Femur (tissue), 1 donor: ENCODE measurements at regions not wholly inside any gene's neighbourhood (a gene's known extent, or its start where the extent isn't known, plus 50 kb on each side); places are given as distances from the start of the nearest gene placed in this dataset.
A peak's percentile ranks its signal among the peaks of the same experiment; 100 is the strongest.

ENCODE experiments used
- DNase-seq: peaks from one replicate; pipeline ENCODE4 v3.0.0-alpha.2; 2017

DNA sequence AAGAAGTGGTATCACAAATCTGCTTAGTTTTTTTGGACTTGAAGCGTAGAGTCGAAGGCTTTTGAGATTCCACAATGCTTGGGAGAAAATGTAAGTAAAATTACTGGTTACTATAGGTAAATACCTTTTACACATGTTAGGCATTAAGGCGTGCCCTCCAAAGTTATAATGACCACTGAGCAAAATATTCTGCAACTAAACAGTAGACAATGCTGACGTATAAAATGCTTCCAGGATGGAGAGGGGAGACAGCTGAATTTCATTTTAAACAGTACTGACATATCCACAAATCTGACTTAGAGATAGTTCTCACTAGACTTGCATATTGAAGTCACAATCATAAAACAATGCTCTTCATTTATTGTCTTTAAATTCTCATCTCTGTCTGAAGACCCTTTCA is 144.5 kb upstream of the DCN start:
- peak; percentile 28 for DNase-seq

DNA sequence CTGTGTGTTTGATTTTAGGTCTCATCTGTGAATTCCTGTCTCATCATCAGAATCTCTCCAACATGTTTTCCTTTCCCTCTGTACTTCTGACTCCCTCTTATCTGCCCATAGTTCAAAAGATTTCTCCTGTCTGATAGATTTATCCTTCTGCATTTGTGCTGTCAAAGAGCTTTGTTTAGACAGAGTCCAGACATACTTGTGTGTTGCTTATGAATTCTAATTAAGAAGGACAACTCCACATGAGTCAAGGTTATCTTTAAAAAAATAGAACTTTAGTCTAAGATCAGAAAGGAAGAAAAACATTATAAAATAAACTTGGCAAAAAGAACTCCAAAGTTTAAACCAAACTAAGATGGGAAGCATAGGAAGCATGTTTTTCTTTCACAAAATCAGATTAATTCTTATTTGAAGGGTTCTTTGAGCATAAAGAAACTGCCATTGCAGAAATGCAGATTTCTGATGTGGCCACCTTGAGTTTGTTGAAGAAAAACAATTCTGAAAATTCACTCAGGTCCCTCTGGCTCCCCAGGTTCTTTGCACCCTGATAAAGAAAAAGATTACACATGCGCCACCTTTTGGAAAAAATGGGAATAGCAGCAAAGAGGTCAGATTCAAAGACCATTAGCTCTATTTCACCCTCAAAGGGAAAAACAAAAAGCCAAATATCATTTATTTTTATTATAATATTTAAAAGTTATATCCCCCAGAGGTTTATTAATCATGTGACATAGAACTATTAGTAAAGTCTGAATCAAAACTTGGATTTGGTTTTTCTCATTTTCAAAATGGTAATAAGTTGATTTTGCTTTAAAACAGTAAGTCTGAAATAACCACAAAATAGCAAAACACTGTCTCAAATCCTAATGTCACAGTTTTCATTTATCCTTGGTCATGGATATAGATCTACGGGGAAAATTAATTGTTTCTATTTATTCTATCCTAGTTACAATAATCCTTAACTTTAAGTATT is 143.7 kb upstream of the DCN start:
- peak; percentile 66 for DNase-seq

DNA sequence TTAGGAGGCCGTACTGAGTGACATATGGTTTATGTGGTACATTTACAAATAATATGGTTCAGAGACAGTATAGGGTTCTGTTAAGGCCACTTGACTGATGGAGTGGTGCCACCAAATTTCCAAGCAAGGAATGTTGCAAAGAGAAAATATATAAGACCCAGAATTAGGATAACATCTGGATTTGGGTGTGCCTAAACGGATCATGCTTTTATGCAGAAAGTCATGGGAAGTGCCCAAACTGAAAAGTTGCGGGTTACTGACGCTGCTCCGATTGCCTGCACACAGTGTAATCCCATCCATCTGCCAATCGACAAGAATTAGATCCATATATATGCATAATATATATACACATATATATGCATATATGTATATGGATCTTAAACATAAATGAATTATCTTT is 138.4 kb upstream of the DCN start:
- no peak for DNase-seq

DNA sequence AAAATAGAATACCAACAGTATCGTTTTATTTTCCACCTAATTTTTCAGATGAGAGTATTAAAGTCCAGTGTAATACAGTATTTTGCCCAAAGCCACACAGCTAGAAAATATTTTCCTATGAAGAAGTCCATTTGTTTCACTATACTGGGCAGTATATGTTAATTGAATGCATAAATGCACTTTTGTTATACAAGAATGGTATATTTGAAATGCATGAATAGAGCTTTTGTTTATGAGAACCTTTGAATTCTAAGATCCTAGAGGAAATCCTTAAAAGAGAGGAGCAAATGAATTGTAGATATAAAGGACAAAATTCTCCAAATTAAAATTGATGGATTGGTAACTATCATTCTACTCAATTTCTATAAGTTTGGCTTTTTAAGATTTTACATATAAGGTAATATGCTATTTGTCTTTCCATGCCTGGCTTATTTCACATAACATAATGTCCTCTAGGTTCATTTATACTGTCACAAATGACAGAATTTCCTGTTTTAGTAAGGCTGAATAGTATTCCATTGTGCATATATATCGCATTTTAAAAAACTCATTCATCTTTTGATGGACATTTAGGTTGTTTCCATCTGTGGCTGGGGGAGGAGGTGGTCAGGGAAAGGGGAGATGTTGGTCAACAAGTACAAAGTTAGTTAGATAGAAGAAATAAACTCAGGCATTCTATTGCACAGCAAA is 136.6 kb upstream of the DCN start:
- DNase-seq, result no peak

DNA sequence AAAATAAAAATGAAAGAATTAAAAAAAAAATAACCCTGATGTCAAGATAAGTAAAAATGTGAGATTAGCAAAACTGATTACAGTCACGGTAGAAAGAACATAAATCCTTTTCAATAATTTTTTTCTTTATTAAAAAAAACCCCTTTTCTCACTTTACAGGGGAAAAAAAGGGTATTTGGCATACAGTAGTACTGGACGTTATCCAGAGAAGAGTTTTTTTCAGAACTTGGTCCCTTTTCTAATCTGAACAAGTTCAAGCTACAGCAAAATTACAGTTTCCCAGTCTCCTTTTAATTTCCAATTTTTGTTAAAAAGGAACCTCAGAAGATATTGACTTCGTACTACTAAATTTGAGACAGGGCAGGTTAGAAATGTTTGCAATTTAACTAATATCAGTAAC is 134.7 kb upstream of the DCN start:
- DNase-seq, result no peak

DNA sequence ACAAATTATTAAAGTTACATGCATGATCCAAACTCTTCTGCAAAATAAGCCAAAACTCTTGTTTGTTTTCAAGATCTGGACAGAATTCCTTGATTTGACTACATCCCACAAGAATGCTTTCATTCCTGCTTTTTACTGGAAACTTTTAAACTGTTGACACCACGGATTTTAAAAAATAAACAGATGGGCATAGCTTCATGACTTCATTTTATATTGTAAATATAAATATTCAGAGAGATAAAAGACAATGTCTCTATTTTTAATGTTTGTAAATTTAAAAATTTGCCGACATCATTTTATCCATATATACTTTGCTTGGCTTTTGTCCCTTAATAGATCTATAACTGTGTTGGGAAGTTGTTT is 134.3 kb upstream of the DCN start:
- no peak for DNase-seq

DNA sequence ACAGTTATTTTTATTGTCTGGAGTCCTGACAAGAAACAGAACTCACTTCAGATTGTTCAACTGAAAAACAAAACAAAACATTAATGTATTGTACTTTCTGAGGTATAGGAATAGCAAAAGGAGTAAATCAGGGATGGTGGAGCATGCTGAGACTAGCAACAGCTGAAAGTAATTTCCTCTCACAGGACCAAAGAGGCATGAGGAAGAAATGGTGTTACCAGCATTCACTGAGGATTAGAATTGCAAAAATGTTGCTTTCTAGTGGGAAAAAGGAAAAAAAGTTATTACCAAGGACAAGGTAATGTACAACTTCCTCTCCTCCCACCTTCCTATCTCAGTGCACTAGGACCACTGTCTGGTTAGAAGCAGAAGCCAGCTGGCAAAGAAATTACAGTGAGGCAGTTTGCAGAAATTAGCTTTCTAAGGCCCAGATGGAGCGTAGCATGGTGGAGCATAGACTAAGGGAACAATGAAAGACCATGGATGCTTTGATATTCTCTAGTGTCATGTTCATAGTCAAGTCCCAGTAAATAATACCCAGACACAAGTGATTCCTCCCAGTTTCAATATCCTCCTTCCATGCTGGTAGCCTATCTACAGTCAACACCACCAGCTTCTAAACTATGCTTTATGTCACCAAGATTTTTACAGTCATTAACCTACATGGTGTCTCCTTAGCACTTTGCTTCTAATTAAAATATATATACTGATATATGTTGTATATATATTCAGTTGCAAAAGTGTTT is 133.7 kb upstream of the DCN start:
- no peak for DNase-seq

DNA sequence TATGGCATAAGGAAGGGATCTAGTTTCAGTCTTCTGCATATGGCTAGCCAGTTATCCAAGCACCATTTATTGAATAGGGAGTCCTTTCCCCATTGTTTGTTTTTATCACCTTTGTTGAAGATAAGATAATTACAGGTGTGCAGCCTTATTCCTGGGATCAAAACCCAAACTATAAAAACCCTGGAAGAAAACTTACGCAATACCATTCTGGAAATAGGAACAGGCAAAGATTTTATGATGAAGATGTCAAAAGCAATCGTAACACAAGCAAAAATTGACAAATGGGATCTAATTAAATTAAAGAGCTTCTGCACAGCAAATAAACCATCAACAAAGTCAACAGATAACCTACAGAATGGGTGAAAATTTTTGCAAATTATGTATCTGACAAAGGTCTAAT is 128.5 kb upstream of the DCN start:
- no peak for DNase-seq

DNA sequence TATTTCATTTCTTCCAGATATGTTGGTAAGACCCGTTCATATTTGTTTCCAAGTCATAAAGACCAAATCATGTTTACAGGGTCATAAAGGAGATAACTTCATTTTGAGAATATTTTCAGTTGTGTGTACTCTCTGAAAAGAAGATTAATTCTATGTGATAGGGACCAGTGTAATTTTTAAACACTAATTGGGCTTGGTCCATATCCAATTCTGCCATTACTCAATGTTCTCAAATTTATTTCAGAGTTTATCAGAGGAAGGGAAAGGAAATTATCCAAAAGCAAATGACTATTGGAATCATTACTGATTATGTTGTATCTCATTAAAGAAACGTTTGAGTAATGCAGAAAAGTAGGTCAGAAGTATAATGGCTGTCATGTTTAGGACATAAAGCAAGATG is 126.8 kb upstream of the DCN start:
- DNase-seq, result no peak

DNA sequence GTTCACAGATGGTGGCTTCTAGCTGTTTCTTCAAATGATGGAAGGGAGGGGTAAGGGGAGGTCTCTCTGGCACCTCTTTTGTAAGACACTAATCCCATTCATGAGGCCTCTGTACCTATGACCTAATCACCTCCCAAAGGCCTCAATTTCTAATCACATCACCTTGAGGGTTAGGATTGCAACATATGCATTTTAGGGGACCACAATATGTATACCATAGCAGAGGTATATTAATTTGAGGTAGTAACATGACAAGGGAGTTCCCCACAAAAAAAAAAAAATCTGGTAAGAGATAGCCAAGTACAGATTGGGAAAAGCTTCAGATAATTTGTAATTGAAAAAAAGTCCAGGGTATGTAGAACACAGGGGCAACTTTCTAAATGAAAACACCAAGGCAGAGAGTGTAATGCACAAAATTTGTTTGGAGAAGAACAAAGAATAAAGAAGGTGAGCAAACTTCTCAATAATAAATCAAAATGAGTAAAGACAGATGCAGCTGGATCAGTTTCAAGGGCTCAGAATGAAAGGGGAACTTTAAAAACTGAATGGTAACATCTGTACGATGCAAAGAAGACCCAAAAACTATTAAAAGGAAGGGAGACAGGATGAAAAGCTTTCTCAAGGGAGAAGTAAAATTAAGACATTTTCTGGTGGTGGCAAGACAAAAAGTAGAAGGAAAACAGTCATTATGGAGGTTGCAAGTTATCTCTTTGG is 125.5 kb upstream of the DCN start:
- no peak for DNase-seq

DNA sequence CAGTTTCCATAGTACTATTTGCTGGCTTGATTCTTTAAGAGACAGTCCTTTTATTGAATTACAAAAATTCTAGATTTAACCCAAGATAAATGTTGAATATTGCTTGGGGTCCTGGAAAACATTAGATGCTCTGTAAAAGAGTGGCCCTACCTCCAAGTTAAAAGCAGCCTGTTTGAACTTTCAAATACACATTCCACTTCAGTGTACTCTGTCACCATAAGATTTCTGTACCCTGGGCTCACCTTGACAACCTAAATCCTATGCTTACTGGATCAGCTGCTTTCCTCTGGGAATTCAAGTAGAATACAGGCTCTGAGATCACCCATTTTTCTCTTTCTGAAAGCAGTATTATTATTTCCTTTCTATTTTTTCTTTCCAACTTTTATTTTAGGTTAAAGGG is 107.7 kb upstream of the DCN start:
- DNase-seq, result no peak

DNA sequence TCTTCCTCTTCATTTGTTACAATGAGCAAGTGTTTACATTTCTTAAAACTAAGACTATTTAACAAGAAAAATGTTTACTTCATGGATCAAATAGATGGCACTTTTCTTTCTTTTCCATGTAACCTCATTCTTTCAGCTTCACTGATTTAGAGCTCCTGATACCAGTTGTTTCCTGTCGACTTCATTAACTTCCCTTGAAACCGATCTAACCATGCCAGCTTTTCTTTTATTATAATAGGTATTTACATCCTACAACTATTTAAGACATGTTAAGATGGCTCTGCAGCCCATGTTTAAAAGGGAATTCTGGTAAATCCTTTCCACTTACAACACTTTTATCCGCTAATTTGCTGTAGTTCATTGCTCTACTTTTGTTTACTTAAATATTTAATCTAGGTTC is 107.3 kb upstream of the DCN start:
- no peak for DNase-seq

DNA sequence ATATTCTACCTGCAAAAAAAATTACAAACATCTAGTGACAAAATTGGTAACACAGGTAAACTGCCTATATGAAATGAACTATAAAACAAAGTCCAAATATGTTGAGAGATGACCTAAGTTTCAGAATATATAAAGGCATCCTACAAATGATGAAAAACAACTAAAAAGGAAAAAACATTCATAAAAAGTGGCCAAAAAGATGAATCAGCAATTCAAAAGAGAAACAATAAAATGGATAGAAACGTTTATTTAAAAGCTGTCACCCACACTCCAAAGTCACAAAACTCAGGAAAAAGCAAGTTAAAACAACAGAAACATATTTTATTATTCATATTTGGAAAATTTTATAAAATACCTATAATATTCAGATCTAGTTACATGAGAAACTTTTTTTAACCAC is 106.5 kb upstream of the DCN start:
- DNase-seq, result no peak

DNA sequence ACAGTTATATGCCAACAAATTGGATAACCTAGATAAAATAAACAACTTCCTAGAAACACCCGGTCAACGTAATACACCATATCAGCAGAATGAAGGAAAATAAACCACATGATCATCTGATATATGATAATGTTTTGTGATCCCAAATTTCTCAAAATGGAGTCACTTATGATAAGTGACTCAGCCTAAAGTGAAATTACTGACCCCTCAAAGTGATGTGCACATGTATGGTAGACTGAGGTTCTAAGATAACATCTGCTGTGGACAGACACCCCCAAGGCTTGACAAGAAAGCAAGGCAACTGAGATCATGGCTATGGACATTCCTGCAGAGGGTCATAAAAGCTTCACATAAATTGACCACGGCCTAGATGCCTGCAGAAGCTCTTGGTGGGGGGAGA is 105.1 kb upstream of the DCN start:
- DNase-seq, result no peak

DNA sequence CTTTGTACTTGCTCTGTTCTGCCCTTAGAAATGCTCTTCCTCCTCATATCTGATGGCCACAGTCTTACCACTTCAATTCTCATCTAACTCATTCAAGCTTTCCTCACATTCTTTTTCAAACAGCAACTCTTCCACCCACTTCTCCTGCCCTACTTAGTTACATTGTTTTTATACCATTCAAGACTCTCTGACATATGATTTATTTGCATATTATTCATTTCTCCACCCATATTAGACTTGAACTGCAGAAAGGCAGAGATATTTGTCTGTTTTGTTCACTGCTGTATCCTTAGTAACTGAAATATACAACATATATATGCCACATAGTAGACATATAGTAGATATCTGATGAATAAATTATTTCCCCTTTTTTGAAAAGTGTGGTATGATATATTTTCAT is 95.5 kb upstream of the DCN start:
- no peak for DNase-seq

DNA sequence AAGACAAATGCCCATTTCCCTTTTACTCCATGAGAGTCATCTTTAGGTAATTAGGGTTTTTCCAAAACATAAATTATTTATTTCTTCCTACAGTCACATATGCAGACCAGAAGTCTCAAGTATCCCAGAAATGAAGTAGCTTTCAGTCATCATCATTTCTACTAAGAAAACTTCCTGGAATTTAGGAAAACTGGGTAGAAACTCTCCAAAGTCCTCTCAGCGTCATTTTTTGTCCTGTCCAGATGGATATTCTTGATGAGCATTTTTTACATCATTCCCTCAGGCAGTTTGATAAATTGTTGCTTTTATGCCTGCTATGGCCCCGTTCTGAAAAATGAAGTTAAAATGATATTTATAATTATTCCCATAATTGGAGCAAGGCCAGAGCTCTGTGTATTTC is 93.9 kb upstream of the DCN start:
- no peak for DNase-seq

DNA sequence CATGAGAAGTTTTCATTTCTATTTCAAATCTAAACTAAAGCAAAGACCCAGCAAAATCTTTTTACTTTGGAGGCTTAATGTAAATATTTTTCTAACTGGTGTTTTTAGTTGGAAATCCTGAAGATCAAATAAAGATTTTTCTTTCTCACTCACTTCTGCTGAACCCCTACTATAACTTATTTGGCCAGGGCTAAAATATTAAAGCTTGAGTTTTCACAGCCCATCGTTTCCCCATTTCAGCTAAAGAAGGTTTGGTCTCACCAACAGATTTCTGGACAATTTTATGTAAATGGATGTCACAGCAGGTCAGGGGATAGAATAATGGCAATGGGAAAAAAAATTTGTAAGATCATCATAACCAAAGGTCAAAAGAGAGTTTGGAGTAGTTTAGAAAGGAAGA is 92.7 kb upstream of the DCN start:
- no peak for DNase-seq

DNA sequence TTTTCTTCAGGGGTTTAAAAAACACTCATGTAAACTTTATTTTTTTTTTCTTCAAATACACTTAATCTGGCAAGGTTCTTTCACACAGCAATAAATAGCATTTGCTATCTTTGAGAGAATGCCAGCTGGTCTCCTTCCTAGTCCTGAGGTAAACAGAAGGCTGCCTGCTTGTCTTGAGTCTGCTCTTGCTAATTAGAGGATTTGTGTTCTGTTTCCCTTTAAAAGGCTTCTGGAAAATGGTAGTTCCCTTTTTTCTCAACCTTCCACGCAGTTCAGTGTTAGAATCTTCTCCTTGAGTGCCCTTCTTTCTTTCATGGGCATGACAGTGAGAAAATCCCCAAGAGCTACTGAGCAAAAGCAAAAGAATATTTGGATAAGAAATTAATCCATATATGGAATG is 92.3 kb upstream of the DCN start:
- DNase-seq, result peak; percentile 61

DNA sequence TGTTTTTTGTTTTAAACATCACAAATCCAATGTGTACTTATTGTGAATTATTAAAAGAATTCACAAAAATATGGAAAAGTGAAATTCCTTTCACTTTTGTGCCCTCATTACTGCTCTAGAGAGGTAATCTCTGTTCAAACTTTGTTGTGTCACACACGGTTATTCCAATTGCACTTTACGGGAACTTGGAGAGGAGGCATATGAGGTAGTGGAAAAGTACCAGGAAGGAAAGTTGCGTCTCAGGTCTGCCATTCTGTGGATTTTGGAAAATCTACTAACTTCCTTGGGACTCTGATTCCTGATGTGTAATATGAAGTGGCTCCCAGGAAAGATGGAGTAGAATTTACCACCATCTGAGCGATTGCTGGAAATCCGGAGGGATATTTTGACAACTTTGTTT is 90.9 kb upstream of the DCN start:
- peak; percentile 35 for DNase-seq

DNA sequence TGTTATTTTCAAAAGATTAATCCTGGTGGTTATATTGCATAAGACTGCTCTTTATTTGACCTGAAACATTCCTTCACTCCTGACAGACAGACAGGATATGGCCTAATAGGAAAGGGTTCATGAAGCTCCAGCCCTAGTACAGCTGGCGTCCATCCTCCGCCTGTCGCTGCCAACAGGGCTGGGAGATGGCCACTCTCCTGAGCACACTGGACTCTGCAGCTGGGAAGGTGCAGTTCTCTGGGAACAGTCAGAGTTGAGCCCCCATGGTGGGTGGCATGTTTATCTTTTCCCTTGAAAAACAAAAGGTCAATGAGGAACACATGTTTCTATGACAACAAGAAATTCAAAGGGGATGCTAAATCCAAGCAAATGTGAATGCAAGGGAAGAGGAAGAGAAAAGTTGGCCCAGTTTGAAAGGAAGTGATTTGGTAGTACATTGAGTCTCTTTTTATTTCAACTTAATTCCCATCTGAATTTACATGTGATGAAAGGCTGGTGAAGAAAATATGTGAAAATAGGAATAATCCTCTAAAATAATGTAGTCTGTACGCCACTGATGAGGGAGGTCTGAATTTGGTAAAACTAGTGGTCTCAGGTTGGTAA is 89.9 kb upstream of the DCN start:
- no peak for DNase-seq

DNA sequence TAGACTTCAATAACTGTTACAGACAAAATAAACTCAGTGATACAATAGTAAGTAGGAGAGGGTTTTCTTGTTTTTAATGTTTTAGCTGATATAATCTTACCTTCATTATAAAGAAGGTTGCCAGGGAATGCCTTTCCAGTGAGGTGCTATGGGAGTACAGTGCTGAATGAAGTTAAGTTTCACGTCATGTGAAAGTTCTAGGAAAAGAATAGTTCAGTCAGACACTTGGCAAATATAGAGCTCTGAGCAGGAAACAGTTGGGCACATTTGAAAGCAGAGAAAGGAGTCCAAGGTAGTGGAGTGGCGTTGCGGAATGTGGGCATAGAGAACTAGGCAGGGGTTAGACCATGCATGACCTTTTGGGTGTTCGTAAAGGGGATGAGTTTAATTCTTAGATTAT is 88.6 kb upstream of the DCN start:
- DNase-seq, result no peak

DNA sequence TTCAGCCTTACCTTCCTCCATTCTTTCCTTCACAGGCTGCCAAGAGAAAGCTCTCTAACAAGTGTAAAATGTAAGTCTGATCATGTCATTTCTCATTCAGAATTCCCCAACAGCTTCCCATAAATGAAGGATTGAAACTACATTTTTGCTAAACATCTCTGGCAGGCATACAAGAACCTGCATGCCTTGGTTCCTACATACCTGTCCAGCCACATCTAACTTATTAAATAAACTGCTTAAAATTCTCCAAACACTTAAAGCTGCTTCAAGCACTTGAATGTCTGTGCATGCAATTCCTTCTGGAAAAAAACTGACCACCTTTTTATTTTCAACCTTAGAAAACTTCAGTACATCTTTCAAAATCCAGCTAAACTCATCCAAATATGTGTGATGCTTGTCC is 84.4 kb upstream of the DCN start:
- no peak for DNase-seq

DNA sequence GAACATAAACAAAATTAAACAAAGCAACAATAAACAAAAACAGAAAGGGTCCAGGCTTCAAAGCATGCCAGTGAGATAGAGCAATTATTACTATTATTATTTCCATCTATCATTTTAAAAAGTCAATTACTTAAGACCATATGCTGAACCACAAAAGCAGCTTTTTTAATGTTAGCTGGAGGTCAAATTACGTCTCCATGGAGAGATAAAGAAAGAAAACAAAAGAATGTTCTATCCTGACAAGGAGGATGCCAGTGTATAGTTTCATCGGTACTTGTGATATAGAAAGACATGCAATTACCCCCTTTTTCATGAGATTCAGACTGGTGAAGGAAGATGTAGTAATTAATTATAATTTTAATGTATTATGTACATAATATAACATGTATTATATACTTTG is 81.6 kb upstream of the DCN start:
- no peak for DNase-seq
